Neural progenitor cell (in vitro differentiated cells): ENCODE measurements at regions not wholly inside any gene's neighbourhood (a gene's known extent, or its start where the extent isn't known, plus 50 kb on each side); places are given as distances from the start of the nearest gene placed in this dataset.

Experiments
- EZH2 ChIP-seq: fragments of 200-600 bp; sonication (generic); IDR thresholded peaks from 2 replicates; pipeline ENCODE4 v1.6.1; 2017; ENCODE audit warnings: antibody characterized with exemption, mild to moderate bottlenecking, moderate library complexity
- EZH2phosphoT487 ChIP-seq: fragments of 200-600 bp; sonication (generic); IDR thresholded peaks from 2 replicates; pipeline ENCODE4 v1.6.1; 2017; ENCODE audit warnings: antibody characterized with exemption
- TF ChIP-seq, protein P1 (sequence below): fragments of 200-600 bp; sonication (generic); IDR thresholded peaks from 2 replicates; pipeline ENCODE4 v1.5.1; 2017; ENCODE audit warnings: antibody characterized with exemption, mild to moderate bottlenecking

DNA sequence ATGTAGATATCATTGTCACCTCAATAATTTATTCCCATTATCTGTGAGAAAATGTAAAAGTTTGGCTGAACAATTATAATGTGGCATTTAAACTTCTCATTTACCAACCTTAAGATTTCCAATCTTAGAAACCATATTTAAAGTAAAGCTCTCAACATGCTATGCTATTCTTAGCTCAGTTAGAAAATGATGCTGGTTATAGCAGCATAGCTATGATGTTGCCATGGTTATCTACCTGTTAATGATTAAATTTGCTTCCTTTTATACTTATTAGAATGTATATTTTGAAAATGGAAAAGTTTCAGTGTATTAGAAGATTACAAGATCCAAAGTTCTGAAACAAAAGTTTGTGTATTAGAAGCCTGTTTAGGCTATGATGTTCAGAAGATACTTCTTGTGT lies 110.1 kb downstream of the GPR63 start:
- TF ChIP-seq, protein P1, sequence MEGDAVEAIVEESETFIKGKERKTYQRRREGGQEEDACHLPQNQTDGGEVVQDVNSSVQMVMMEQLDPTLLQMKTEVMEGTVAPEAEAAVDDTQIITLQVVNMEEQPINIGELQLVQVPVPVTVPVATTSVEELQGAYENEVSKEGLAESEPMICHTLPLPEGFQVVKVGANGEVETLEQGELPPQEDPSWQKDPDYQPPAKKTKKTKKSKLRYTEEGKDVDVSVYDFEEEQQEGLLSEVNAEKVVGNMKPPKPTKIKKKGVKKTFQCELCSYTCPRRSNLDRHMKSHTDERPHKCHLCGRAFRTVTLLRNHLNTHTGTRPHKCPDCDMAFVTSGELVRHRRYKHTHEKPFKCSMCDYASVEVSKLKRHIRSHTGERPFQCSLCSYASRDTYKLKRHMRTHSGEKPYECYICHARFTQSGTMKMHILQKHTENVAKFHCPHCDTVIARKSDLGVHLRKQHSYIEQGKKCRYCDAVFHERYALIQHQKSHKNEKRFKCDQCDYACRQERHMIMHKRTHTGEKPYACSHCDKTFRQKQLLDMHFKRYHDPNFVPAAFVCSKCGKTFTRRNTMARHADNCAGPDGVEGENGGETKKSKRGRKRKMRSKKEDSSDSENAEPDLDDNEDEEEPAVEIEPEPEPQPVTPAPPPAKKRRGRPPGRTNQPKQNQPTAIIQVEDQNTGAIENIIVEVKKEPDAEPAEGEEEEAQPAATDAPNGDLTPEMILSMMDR, result no peak
- TF ChIP-seq EZH2 (no peak), EZH2phosphoT487 (no peak)
